Ascending aorta (tissue), 2 donors: ENCODE measurements at regions not wholly inside any gene's neighbourhood (a gene's known extent, or its start where the extent isn't known, plus 50 kb on each side); places are given as distances from the start of the nearest gene placed in this dataset.
"Not testable (repeated sequence)": the region's sequence is repeated elsewhere in the genome, so short reads cannot be mapped to it uniquely, and the experiment has no call there.

Experiments used
- DNase-seq, 2 donors: peaks; one replicate each; pipeline ENCODE4 v3.0.0-alpha.2; 2019; ENCODE audit warnings: low spot score in 2 of 2
- H3K27ac ChIP-seq, 2 donors: fragments of 200-600 bp; sonication (generic); one replicate each; pipeline ENCODE4 v1.5.1; 2016 to 2017; ENCODE audit warnings: mild to moderate bottlenecking in 1 of 2
- H3K27me3 ChIP-seq: fragments of 200-600 bp; sonication (generic); one replicate; pipeline ENCODE4 v1.5.1; 2017
- H3K36me3 ChIP-seq, 2 donors: fragments of 200-600 bp; sonication (generic); one replicate each; pipeline ENCODE4 v1.5.1; 2016
- H3K4me1 ChIP-seq, 2 donors: fragments of 200-600 bp; sonication (generic); one replicate each; pipeline ENCODE4 v1.5.1; 2016 to 2017; ENCODE audit warnings: mild to moderate bottlenecking in 1 of 2
- H3K4me3 ChIP-seq, 2 donors: fragments of 200-600 bp; sonication (generic); one replicate each; pipeline ENCODE4 v1.5.1; 2016 to 2017; ENCODE audit warnings: mild to moderate bottlenecking in 1 of 2
- H3K9me3 ChIP-seq, 2 donors: fragments of 200-600 bp; sonication (generic); one replicate each; pipeline ENCODE4 v1.5.1; 2016
- CTCF ChIP-seq, 3 experiments: fragments of 200-600 bp in 2 of 3; fragments of 450-650 bp in 1 of 3; sonication (generic) in 2 of 3; IDR thresholded peaks; one replicate each; pipeline ENCODE4 v1.5.1; 2016 to 2019; ENCODE audit warnings: antibody characterized with exemption in 3 of 3, mild to moderate bottlenecking in 1 of 3, moderate library complexity in 1 of 3
- intact Hi-C: fragments of 100-400 bp; cut with DNase I; formaldehyde crosslinking; loops from one replicate; pipeline ENCODE4 v1.15.1; 2023

GRCh38 chr9:36499174-36499890 lies 73.4 kb upstream of the MELK start:
- DNase-seq, result no peak
- intact Hi-C loops, result no loop called here
- no peaks in the 10 kb centered on the region for H3K36me3 ChIP-seq
- H3K4me3 ChIP-seq, result no peak overlapping the region
- no peaks in the 10 kb centered on the region for H3K27me3 ChIP-seq
- H3K9me3 ChIP-seq, result no peaks in the 10 kb centered on the region
- H3K4me1 ChIP-seq, result no peaks in the 10 kb centered on the region
- H3K27ac ChIP-seq, result no peak overlapping the region
- TF ChIP-seq CTCF (IDR thresholded peaks at IDR 0.05), result no peak

- H3K4me3 ChIP-seq, intact Hi-C loops, H3K27me3 ChIP-seq, DNase-seq, H3K36me3 ChIP-seq, H3K9me3 ChIP-seq, H3K27ac ChIP-seq: not testable (repeated sequence)
- H3K4me1 ChIP-seq, result peaks cover 0 to 11% of the 10 kb centered on the region in 2 donors
Measured at GRCh38 chr9:36493564-36493963, 79.1 kb upstream of the MELK start.

GRCh38 chr9:36492865-36493264 lies 79.8 kb upstream of the MELK start:
- H3K27me3 ChIP-seq, result no peaks in the 10 kb centered on the region
- peaks cover 0 to 15% of the 10 kb centered on the region in 2 donors for H3K4me1 ChIP-seq
- no peaks in the 10 kb centered on the region for H3K9me3 ChIP-seq
- no peak overlapping the region for H3K27ac ChIP-seq
- no peak for TF ChIP-seq CTCF (IDR thresholded peaks at IDR 0.05)
- H3K4me3 ChIP-seq, result no peak overlapping the region
- intact Hi-C loops, result no loop called here
- no peaks in the 10 kb centered on the region for H3K36me3 ChIP-seq
- no peak for DNase-seq

- H3K9me3 ChIP-seq, result no peaks in the 10 kb centered on the region
- no peak overlapping the region for H3K4me3 ChIP-seq
- H3K27me3 ChIP-seq, result no peaks in the 10 kb centered on the region
- peak overlapping the region in 1 of 2 donors; percentile 87 for H3K27ac ChIP-seq
- no peak for TF ChIP-seq CTCF (IDR thresholded peaks at IDR 0.05)
- H3K4me1 ChIP-seq, result peaks cover 0 to 25% of the 10 kb centered on the region in 2 donors
- no peak for DNase-seq
- H3K36me3 ChIP-seq, result no peaks in the 10 kb centered on the region
- intact Hi-C loops, result loop anchor here (5.0 to 10.0 kb wide), 5 partner anchors 232 to 1905 kb away; partner anchors contain the start of genes ALDH1B1, GNE, ZBTB5 and ZCCHC7
Measured at GRCh38 chr9:36489453-36489852, 83.2 kb upstream of the MELK start.

- Histone ChIP-seq H3K9me3 (no peaks in the 10 kb centered on the region), H3K27ac (peak overlapping the region; percentile 87 to 93), H3K4me3 (peak overlapping the region; percentile 74 to 99), H3K4me1 (peaks cover 0 to 25% of the 10 kb centered on the region in 2 donors), H3K36me3 (no peaks in the 10 kb centered on the region), H3K27me3 (no peaks in the 10 kb centered on the region)
- no peak for DNase-seq
- intact Hi-C loops, result loop anchor here (5.0 to 10.0 kb wide), 5 partner anchors 231 to 1906 kb away; partner anchors contain the start of genes ALDH1B1, GNE, ZBTB5 and ZCCHC7
- no peak for TF ChIP-seq CTCF (IDR thresholded peaks at IDR 0.05)
Measured at GRCh38 chr9:36488389-36488756, 84.3 kb upstream of the MELK start.
